B cell (primary cell): ENCODE measurements at regions not wholly inside any gene's neighbourhood (a gene's known extent, or its start where the extent isn't known, plus 50 kb on each side); places are given as distances from the start of the nearest gene placed in this dataset.

Source experiments
- CTCF ChIP-seq: fragments of 200-600 bp; IDR thresholded peaks from one replicate; pipeline ENCODE4 v1.8.0; 2022; ENCODE audit warnings: antibody characterized with exemption, mild to moderate bottlenecking
- EZH2 ChIP-seq: IDR thresholded peaks from 2 replicates; pipeline ENCODE4 v1.6.1; 2012; ENCODE audit warnings: borderline replicate concordance, low read depth, mild to moderate bottlenecking, moderate library complexity, low read length; ENCODE audit not compliant: insufficient read depth, poor library complexity, severe bottlenecking

DNA sequence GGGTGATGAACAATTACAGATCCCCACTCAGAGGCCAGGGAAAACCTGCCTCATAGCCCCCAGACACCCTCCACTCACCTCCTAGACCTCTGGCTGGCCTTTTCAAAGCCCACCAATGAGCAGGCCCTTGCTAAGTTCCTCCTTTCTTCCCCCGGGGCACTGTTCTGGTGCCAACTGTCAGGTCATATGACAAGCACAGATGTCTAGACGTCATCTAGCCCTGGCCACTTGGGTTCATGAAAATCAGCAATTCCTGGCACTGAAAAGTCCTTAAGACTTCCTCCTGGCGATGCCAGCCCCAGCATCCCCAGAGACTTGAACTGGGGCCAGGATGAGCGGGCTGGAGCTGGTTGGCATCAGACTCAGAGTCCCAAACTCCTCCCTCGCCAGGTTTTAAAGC, 115.6 kb upstream of the NALF2 start:
- TF ChIP-seq CTCF (no peak), EZH2 (no peak)
